UCSD-AML1 (cell line): ENCODE measurements at regions not wholly inside any gene's neighbourhood (a gene's known extent, or its start where the extent isn't known, plus 50 kb on each side); places are given as distances from the start of the nearest gene placed in this dataset.
"Not testable (repeated sequence)": the region's sequence is repeated elsewhere in the genome, so short reads cannot be mapped to it uniquely, and the experiment has no call there.

ENCODE experiments used
- DNase-seq: peaks from one replicate; lab custom pipeline; 2025; ENCODE audit not compliant: unreplicated experiment; lab: John Stamatoyannopoulos, UW

DNA sequence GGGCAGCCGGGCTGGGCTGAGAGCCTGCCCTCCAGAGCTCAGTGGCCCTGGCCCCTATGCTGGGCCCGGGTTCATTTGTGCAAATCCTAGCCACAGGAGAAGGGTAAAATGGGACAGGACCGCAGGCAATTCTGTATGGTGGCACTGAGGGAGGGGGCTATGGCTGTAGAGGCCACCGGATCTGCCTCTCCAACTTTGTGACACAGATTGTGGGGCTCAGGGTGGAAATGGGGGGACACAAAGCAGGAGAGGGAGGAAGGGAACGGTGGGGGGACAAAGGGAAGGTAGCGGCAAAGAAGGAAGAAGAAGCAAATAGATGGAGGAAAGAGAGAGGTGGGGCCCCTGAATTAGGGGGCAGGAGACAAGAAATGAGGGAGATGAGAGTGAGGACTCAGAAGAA, 201.1 kb downstream of the SMAD2 start:
- no peak for DNase-seq

DNA sequence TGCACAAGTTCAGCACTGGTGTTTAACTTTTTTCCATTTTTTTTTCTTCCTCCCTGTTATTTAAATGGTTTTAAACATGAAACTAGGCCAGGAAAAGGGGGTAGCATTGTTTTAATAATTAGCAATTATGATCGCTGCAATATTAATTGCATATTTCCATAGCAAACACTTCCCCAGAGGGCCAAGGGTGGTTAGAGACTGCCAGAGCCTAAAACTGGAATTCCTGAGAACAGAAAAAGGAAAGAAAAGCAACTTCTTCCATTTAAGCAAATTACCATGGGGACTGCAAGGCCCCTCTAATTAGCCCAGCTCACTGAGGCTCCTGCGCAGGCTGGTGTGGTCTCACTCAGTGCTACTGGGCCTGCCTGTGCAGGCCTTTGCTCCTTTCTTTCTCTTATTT, 201.5 kb downstream of the SMAD2 start:
- DNase-seq: no peak

DNA sequence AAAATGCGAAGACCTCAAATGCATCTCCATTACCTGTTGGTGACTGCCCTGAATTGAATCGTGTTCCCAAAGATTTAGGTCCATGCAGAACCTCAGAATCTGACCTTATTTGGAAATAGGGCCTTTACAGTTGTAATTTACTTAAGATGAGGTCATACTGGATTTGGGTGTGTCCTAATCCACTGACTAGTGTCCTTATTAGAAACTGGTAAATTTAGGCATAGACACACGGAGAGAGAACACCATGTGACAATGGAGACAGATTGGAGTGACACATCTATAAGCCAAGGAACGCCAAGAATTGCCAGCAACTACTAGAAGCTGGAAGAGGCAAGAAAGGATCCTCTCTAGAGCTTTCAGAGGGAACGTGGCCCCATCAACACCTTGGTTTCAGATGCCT, 203.1 kb downstream of the SMAD2 start:
- DNase-seq: no peak

DNA sequence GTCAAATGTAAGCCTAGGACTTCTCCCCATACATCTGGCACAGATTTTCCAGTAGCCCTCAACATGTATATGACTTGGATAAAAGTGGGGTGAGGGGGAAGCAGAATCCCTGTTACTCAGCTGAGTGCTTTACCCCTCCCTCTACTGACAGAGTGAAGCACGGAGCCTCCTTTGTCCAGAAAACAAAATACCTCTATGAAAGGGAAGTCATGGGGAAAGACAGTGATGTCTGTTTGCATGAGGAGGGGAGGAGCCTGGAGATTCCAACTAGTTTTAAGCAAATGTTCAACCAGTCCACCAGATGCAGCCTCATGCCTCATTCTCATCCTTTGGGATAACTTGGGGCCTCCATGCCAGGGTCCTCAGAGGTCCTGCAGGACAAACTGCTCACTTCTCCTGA, 203.9 kb downstream of the SMAD2 start:
- DNase-seq: no peak

DNA sequence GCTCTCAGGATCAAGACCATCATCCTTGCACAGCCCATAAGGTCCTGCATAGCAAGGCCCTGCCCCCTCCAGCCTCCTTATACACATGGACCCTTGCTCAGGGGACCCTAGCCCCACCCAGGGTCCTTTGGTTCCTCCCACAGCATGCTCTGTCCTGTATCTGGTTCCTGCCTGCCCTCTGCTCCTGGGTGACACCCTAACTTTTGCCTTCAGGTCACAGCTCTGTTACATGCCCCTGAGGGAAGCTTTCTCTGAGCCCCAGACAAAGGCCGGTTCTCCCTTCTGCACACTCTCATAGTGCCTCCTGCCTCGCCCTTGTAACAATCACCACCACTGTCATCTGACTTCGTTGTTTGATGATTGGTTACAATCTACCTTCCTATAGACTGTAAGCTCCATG, 204.8 kb downstream of the SMAD2 start:
- no peak for DNase-seq

DNA sequence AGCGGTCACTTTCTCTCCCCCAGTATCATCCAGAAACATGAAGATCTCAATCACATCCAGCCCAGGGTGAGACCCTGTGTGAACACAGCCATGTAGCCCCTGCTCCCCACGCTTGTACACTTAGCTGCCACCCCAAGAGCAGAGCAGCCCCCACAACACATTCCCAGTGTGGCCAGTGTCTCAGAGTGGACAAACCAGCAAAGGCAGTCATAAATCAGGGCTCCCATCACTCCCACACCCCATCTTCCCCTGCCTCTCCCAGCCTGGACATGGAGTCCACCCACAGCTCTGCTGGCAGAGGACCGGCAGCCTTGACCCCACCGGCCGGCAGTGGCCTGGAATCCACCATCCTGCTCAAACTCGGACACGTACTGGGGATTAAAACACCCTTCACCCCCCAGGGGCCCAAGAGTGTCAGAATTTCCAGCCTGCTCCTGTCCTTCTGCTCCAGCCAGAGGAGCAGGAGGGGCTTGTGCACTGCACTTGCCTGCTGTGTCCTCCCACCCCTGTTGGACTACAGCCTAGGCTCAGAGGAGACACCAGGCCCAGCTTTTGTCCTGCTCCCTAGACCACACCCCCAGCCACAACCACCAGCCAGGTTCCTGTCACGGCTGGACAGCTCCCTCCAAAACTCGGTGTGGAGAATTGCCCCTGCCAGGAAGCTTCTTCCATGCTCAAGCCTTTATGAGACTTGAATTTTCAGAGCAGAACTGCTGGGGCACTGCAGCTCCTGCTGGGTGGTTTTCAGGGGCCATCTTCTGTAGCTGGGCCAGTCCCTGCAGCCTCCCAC, 206.1 kb downstream of the SMAD2 start:
- no peak for DNase-seq

DNA sequence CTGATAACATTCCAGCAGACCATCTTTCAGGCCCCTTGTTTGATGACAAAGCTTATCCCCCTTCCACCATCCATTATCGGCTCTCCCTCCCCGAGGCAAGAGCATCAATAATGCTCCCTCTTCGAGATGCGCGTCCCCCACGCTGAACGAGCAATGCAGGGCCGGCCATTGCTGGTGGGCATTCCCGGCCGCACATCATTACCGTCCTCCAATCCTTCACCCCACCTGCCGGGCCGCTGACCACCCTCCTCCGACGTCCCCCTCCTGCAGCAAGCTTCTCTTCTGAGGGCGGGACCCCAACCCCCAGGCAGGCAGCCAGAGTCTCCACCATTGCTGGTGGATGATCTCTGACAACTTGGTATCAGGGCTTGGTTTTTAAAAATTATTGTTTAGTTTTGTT, 208.6 kb downstream of the SMAD2 start:
- DNase-seq: no peak

DNA sequence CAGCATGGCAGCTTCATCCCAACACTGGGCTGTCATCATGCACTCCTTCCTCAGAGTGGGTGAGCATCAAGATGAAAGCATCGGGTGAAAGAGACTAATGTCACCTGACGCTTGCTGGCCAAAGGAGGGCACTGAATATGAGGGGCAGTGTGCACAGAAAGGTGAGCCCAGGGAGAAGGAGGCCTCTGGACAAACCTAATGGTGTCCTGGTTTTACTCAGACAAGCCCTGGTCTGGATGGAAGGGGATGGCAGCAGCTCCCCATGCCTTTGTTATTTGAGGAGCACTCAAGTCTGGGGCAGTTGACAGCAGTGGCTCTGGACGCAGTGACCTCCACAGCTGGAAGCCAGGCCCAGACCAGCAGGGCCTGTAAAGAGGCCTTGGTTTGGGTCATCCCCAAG, 209.7 kb downstream of the SMAD2 start:
- DNase-seq: no peak

DNA sequence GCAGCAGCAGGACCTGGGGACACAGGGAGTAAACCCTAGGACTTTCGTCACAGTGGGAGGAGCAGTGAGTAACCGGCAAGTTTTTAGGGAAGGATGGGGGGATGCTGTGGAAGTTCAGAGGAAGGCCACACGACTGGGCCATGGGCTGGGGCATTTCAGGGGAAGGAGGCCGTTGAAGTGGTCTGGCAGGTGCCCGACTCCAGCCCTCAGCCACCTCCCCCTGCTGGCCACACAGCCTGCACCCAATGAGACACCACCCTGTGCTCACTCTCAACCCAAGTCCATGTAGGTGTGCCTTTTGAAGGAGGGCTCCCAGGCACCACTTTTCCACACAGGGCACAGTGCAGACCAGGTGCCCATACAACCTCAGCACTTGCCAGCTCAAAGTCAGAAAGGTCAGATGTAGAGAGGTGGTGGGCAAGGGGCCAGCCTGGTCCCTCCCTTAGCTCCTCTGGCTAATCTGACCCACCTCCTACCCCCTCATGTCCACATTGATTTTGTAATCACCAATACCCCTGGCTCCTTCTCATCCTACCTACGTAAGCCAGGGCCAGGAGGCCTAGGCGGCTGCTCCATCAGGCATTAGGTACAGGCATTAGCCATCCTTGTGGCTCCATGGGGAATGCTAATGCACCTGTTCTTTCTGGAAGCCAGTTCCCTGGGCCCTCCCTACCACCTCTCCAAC, 211.2 kb downstream of the SMAD2 start:
- DNase-seq: no peak

DNA sequence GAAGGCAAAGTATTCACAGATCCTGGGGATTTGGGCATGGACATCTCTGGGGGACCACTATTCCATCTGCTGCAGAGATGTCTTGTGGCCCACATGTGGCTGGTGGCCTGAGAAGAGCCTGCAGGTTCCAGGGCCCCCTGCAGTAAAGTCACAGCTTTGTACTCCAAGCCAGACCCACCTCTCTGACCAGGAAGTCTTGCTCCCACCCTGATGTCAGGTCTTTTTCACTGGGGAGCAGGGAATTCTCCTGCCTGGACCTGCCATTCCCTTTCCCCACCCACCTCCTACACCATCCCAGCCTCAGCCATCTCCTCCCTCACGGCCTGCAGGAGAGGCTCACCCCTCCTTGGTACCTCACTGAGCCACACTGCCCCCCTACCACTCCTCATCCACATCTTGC, 211.8 kb downstream of the SMAD2 start:
- no peak for DNase-seq

DNA sequence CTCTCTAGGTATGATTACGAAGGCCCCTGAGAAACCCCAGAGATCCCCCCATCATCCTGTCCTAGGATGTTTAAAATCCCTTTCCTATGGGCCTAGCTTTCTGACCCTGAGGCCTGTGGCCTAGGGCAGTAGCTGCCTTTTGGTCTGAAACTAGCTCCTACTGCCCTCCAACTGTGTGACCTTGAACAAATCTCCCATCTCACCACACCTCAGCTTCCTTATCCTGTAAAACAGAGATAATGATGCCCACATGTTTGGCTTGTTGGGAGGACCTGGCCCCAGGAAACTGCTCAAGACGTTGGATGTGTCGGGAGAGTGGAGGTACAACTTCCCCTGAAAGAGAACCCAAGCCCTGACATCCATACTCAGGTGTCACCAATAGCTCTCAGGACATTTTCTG, 213.2 kb downstream of the SMAD2 start:
- no peak for DNase-seq

DNA sequence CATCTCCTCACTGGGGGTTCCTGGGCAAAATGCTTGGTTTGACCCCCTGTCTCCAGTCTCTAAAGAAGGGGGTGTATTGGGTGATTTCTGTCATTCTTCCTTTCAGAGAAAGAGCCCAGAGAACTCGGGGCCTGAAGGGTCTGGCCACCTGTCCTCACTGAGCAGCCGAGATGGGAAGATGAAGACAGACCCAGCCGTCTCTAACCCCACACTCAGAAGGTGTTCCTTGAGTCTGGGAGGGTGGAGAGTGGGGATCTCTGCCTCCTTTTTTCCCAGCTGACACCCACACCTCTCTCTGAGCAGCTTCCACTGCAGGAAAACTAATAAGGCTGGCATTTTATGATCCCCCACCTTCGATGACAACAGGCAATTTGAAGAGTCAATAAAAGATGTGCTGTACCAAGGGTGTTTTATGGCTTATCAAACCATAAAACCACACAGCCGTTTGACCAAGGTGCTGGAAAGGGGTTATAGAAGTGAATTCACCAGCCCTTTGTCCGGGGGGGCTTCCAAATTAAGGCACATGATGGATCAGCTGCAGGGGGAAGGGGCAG, 213.8 kb downstream of the SMAD2 start:
- DNase-seq: no peak

DNA sequence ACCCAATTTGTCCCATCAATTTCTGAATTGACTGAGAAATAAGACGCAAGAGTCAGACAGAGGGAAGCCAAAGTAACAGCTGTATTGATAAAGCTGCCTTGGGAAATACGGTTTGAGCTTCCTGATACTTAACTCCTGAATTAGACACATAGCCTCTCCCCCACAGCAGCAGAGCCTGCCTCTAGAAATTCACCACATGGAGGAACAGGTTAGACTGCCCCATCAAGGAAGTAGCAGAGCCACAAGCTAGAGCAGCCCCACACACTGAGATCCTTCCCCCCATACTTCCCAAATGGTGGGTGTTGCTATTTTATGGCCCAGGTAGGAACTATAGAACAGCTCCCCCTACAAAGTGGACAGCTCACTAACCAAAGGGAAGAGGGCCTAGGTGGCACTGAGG, 220.0 kb downstream of the SMAD2 start:
- no peak for DNase-seq

DNA sequence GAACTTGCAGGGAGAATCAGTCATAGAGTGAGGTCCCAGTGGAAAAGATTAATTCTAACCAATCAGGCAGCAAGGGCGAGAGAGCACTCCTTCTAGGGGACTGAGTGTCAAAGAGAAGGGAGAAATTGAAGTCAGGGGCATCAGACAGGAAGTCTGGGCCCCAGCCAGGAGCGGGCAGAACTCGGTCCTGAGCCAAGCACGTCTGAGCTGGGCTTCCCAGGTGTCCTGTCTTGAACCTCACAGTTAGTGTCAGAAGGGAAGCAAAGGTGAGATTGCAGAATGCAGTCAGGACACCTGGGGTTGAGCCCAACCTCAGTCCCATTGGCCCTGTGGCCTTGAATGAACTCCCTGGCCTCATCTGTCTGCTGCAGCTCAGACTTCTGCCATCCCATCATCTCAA, 220.9 kb downstream of the SMAD2 start:
- DNase-seq: no peak

DNA sequence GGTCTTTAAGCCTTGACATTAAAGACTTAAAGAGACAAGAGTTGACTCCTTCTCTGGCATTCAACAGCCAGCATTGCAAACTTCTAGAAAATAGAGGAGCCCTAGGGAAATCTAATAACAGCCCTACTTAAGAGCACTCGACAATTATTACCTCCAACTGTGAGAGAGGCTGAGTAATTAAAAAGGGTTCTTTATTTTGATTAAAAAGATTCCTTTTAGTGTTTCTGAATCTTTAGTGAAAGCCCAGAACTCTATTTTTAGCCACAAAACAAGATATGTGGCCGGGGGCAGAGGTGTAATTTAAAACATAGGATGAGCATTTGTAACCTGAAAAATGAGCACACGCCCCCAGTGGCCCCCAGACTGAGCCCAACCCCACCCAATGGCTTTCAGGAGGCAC, 222.3 kb downstream of the SMAD2 start:
- no peak for DNase-seq

DNA sequence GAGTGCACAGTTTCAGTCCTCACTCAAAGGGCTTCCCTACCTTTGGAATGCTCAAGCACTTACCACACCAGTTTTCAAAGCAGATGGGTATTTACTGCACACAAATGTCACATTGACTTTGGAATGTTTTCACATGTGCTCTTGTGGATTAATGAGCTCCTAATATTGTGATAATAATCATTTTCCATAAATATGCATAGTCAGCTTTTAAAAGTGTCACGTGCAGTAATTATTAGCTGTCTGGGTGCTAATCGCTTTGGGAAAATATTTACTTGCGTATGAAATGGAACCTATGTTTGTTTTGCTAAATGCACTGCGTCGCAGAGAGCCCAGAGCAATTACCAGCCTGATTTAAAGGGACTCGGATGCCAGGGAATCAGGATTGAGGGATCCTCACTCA, 229.3 kb downstream of the SMAD2 start:
- no peak for DNase-seq

DNA sequence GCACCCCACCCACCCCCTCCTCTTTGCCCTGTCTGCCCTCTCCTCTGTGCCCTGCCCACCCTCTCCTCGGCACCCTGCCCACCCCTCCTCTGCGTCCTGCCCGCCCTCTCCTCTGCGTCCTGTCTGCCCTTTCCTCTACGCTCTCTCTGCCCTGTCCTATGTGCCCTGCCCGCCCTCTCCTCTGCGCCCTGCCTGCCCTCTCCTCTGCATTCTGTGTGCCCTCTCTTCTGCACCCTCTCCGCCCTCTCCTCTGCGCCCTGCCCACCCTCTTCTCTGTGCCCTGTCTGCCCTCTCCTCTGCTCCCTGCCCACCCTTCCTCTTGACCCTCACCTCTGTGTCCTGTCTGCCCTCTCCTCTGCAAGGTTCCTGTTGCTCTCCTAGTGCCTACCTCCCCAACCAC, 233.6 kb downstream of the SMAD2 start:
- no peak for DNase-seq

DNA sequence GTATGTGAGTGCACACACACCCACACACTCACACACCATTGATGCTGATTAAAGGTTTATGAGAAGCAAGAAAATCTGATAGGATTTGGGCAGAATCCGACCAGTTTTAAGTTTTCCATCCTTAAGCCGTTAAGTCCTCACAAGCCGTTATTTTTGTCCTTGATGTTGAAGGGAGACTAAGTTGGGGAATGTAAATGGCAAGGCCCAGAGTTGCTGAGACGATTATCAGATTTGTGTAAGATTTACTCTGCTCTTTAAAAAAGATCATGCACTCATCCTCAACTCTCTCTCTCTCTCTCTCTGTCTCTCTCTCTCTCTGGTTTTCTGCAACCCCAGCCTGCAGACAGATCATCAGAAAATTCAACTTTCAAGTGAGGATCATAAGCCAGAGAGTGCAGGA, 238.8 kb downstream of the SMAD2 start:
- no peak for DNase-seq

DNA sequence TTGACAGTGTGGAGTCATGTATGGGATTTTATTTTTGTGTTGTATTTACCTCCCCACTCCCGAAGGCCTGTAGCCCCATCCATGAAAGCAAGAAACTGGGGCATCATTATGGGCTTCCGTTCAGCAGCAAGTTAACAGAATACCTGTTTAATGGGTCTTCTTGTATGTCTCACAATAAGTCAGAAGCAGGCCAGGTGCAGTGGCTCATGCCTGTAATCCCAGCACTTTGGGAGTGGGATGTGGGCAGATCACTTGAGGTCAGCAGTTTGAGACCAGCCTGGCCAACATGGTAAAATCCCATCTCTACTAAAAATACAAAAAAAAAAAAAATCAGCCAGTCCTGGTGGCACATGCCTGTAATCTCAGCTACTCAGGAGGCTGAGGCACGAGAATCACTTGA, 239.7 kb downstream of the SMAD2 start:
- DNase-seq: not testable (repeated sequence)

DNA sequence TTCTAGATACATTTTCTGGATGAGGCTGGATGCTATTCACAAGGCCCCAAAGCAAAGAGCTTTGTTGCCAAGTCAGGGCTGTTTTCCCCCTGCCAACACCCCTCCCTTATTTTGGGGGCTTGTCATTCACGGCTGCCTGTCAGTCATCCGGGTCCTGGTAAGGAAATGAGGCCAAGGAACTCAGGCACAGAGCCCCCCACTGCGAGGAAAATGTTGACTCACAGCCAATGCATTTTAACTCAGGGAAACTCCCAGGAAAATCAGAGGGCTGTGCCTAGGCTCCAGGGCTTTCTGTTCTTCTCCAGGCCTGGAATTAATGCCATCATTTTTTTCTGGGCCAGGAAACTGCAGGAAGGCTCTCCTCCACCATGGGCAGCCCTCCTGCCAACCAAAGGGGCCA, 241.1 kb downstream of the SMAD2 start:
- no peak for DNase-seq

DNA sequence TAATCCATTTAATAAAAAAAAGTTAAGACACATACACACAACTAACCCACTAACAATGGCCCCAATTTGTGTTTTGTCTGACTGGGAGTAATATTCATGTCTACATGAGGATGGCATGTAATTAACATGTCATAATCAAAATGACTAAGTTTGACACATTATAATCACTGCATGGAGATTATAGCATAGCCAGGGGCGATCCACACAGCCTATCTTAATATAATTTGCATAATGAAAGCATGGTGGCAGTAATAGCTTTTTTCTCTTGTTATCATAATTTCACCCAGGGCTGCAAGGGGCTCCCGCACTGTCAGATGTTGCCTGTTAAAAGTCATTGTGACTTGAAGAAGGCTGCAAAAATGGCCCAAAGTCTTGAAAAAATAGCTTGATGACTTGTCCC, 243.7 kb downstream of the SMAD2 start:
- no peak for DNase-seq

DNA sequence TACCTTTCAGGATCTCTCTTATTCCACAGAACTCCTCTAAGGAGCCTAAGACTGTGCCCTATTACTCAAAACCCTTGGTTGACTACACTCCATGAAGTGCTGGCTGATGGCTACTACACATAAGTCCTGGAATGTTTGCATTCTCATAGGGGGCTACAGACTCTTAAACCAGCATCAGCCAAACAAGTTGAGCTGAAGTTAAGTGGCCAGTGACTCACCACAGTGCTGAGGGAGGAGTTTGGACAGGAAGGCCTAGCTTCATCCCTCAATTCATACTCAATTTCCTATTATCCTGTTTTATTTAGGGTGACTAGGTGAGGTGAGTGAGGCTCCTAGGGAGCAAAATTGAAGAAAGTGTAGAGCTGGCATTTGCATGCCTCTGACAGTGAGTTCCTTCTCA, 246.7 kb downstream of the SMAD2 start:
- DNase-seq: no peak

DNA sequence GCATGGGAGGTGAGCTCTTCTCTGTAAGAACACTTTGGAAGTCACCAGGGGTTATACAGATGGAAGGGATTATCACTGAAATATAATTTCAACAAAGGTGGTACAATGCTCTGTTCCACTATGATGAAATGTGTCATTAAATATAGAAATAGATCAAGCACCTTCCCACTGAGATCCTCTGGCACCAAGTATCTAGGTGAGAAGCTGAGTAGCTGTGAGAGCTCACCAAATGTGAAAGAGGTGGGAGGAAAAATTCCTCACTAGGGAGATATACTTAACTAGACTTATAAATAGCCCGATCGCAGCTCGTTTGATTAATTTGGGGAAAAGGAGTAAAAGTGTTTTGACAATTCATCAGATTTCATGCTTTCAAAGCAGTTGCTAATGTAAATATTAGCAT, 247.6 kb downstream of the SMAD2 start:
- DNase-seq: no peak
